ENCODE measurements at regions not wholly inside any gene's neighbourhood (a gene's known extent, or its start where the extent isn't known, plus 50 kb on each side); places are given as distances from the start of the nearest gene placed in this dataset.

GRCh38 chr1:244989813-244990212, 125.5 kb upstream of the HNRNPU start:
- Histone ChIP-seq H3K4me1 (no peaks in the 10 kb centered on the region), H3K27ac (no peak overlapping the region), H3K27me3 (no peaks in the 10 kb centered on the region), H3K9me3 (no peaks in the 10 kb centered on the region), H3K4me3 (no peak overlapping the region), H3K36me3 (no peaks in the 10 kb centered on the region)
- intact Hi-C loops (cut with DNase I; ENCODE audit: low total_unique reads), result no loop called here
- no peak for DNase-seq
- TF ChIP-seq CTCF (IDR thresholded peaks at IDR 0.05), result no peak
- TF ChIP-seq POLR2A (IDR thresholded peaks at IDR 0.05), result no peak

- Histone ChIP-seq H3K27me3 (no peaks in the 10 kb centered on the region), H3K4me1 (no peaks in the 10 kb centered on the region), H3K4me3 (no peak overlapping the region), H3K9me3 (no peaks in the 10 kb centered on the region), H3K27ac (no peak overlapping the region), H3K36me3 (no peaks in the 10 kb centered on the region)
- no peak for DNase-seq
- intact Hi-C loops (cut with DNase I; ENCODE audit: low total_unique reads), result no loop called here
- TF ChIP-seq CTCF (IDR thresholded peaks at IDR 0.05), result no peak
- no peak for TF ChIP-seq POLR2A (IDR thresholded peaks at IDR 0.05)
Measured at GRCh38 chr1:244988521-244988920, 124.2 kb upstream of the HNRNPU start.

- TF ChIP-seq CTCF (IDR thresholded peaks at IDR 0.05), result no peak
- no peak for TF ChIP-seq POLR2A (IDR thresholded peaks at IDR 0.05)
- DNase-seq, result no peak
- intact Hi-C loops (cut with DNase I; ENCODE audit: low total_unique reads), result no loop called here
- no peak overlapping the region for H3K27ac ChIP-seq
- H3K36me3 ChIP-seq, result no peaks in the 10 kb centered on the region
- no peaks in the 10 kb centered on the region for H3K4me1 ChIP-seq
- no peaks in the 10 kb centered on the region for H3K27me3 ChIP-seq
- H3K4me3 ChIP-seq, result no peak overlapping the region
- no peaks in the 10 kb centered on the region for H3K9me3 ChIP-seq
Measured at GRCh38 chr1:244980605-244981004, 116.3 kb upstream of the HNRNPU start.

GRCh38 chr1:244974550-244974949, 110.2 kb upstream of the HNRNPU start:
- intact Hi-C loops (cut with DNase I; ENCODE audit: low total_unique reads), result no loop called here
- DNase-seq, result no peak
- TF ChIP-seq CTCF (IDR thresholded peaks at IDR 0.05), result no peak
- TF ChIP-seq POLR2A (IDR thresholded peaks at IDR 0.05), result no peak

GRCh38 chr1:244974106-244974505, 109.8 kb upstream of the HNRNPU start:
- DNase-seq, result no peak
- Histone ChIP-seq H3K27me3 (no peaks in the 10 kb centered on the region), H3K4me3 (no peak overlapping the region), H3K36me3 (no peaks in the 10 kb centered on the region), H3K4me1 (no peaks in the 10 kb centered on the region), H3K9me3 (no peaks in the 10 kb centered on the region), H3K27ac (peak overlapping the region in 1 of 2 donors; percentile 24)
- intact Hi-C loops (cut with DNase I; ENCODE audit: low total_unique reads), result no loop called here
- no peak for TF ChIP-seq POLR2A (IDR thresholded peaks at IDR 0.05)
- TF ChIP-seq CTCF (IDR thresholded peaks at IDR 0.05), result no peak

More at GRCh38 chr1:244974550-244974949, 110.2 kb upstream of the HNRNPU start:
- H3K4me3 ChIP-seq, result no peak overlapping the region
- H3K27me3 ChIP-seq, result no peaks in the 10 kb centered on the region
- H3K9me3 ChIP-seq, result no peaks in the 10 kb centered on the region
- H3K27ac ChIP-seq, result peak overlapping the region in 1 of 2 donors; percentile 24
- H3K4me1 ChIP-seq, result no peaks in the 10 kb centered on the region
- H3K36me3 ChIP-seq, result no peaks in the 10 kb centered on the region
